Ovary (tissue), 3 donors: ENCODE measurements at regions not wholly inside any gene's neighbourhood (a gene's known extent, or its start where the extent isn't known, plus 50 kb on each side); places are given as distances from the start of the nearest gene placed in this dataset.

Experiments
- POLR2A ChIP-seq: fragments of 450-650 bp; IDR thresholded peaks from one replicate; pipeline ENCODE4 v1.6.1; 2017; ENCODE audit warnings: antibody characterized with exemption, mild to moderate bottlenecking, moderate library complexity
- TF ChIP-seq, protein P1 (sequence below), 3 donors: fragments of 450-650 bp in 2 of 3; fragments of 200-600 bp in 1 of 3; IDR thresholded peaks; one replicate each; pipeline versions ENCODE4 v1.5.1 to v1.8.0; 2016 to 2022; ENCODE audit warnings: antibody characterized with exemption in 3 of 3, mild to moderate bottlenecking in 1 of 3
- donor health status: DM: no; HTN: no; CAD: no.

DNA sequence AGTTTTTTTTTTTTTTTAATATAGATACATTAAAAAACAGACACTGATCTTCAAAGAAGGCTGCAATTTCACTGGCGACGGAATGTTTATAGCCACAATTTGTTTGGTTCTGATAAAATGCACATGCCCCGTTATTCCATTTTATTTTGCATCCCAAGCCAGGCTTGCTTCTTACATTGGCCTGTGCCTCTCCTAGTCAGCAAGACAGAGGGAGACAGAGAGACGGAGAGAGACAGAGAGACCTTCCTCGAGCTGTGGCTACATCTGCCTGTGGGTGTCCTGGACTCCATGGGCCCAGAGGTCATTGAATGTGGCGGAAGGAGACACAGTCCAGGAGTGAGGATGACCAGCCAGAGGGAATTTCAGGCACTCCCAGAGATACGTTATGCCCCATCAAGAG lies 926.6 kb downstream of the VRK1 start:
- TF ChIP-seq, protein P1, sequence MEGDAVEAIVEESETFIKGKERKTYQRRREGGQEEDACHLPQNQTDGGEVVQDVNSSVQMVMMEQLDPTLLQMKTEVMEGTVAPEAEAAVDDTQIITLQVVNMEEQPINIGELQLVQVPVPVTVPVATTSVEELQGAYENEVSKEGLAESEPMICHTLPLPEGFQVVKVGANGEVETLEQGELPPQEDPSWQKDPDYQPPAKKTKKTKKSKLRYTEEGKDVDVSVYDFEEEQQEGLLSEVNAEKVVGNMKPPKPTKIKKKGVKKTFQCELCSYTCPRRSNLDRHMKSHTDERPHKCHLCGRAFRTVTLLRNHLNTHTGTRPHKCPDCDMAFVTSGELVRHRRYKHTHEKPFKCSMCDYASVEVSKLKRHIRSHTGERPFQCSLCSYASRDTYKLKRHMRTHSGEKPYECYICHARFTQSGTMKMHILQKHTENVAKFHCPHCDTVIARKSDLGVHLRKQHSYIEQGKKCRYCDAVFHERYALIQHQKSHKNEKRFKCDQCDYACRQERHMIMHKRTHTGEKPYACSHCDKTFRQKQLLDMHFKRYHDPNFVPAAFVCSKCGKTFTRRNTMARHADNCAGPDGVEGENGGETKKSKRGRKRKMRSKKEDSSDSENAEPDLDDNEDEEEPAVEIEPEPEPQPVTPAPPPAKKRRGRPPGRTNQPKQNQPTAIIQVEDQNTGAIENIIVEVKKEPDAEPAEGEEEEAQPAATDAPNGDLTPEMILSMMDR (IDR thresholded peaks at IDR 0.05): no peak
- no peak for TF ChIP-seq POLR2A
